Transverse colon (tissue), 4 donors: ENCODE measurements at regions not wholly inside any gene's neighbourhood (a gene's known extent, or its start where the extent isn't known, plus 50 kb on each side); places are given as distances from the start of the nearest gene placed in this dataset.

Source experiments
- CTCF ChIP-seq, 5 experiments: fragments of 200-600 bp in 3 of 5; fragments of 450-650 bp in 2 of 5; sonication (generic) in 3 of 5; IDR thresholded peaks; 1 replicate in 2 of 5; 2 replicates in 3 of 5; pipeline ENCODE4 v1.5.1; 2016 to 2017; ENCODE audit warnings: antibody characterized with exemption in 5 of 5, inconsistent platforms in 3 of 5, mild to moderate bottlenecking in 2 of 5, moderate library complexity in 1 of 5
- EP300 ChIP-seq: sonication (generic); formaldehyde crosslinking; IDR thresholded peaks from one replicate; pipeline ENCODE4 v1.6.1; 2017; ENCODE audit warnings: antibody characterized with exemption, low read depth
- POLR2A ChIP-seq: fragments of 450-650 bp; IDR thresholded peaks from one replicate; pipeline ENCODE4 v1.6.1; 2016; ENCODE audit warnings: antibody characterized with exemption, mild to moderate bottlenecking, moderate library complexity
- POLR2AphosphoS5 ChIP-seq, 3 donors: sonication (generic); formaldehyde crosslinking; IDR thresholded peaks; one replicate each; pipeline ENCODE4 v1.6.1; 2016; ENCODE audit warnings: antibody characterized with exemption in 3 of 3

GRCh38 chr21:35512346-35512745, 463.2 kb upstream of the RUNX1 start:
- TF ChIP-seq CTCF (IDR thresholded peaks at IDR 0.05): no peak
- TF ChIP-seq POLR2AphosphoS5 (IDR thresholded peaks at IDR 0.05): no peak
- TF ChIP-seq POLR2A: no peak
- no peak for TF ChIP-seq EP300
